ENCODE measurements at regions not wholly inside any gene's neighbourhood (a gene's known extent, or its start where the extent isn't known, plus 50 kb on each side); places are given as distances from the start of the nearest gene placed in this dataset.
A peak's percentile ranks its signal among the peaks of the same experiment; 100 is the strongest.

DNA sequence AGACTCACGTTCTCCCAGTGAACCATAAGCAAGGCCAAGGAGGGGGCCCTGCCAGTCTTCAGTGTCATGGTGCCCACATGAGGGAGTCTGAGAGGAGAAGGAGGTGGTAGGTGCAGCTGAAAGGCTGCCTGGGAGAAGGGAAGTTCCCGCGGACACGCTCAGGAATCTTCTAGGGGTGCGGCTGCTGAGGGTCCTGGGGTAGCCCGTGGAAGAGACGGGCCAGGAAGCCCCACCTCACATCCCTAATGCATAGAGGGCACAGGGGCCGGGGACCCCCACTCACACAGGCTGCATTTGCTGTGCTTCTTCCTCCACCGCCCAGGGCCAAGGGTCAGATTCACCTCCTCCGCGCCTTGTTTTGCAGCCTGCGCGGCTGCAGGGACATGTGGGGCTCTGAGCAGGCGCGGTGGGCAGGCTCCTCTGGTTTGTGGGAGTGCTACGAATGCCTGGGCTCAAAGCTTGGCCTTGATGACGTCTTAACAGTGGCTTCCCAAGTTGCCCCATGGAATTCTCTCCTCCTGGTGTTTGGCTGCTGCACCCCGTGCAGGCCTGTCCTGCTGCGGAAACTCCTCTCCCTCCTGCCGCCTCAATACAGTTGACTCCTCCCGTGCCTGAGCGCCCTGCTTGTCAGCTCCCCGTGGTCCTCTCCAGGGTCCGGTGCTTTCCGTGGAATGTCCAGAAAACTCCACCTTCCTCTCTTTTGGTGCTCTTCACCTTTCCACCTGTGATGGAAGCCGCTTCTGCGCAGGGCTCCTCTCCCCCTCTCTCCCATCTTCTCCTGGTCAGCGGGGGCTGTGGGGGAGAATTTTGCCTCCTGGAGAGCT, 95.7 kb downstream of the VAPA start:
- no peak overlapping the region for H3K27ac ChIP-seq (ENCODE audit: low read depth, low read length)
- no peaks in the 10 kb centered on the region for H3K36me3 Mint-ChIP-seq (ENCODE audit: low read depth, unreplicated experiment)
- no peak overlapping the region for H3K4me3 Mint-ChIP-seq (ENCODE audit: unreplicated experiment)
- H3K9me3 Mint-ChIP-seq (ENCODE audit: unreplicated experiment), result no peaks in the 10 kb centered on the region
- H3K27me3 ChIP-seq (ENCODE audit: insufficient read depth, low read length), result no peaks in the 10 kb centered on the region
- no peak overlapping the region for H3K9ac ChIP-seq (ENCODE audit: low read length)
- H3K4me1 Mint-ChIP-seq (ENCODE audit: low read depth, unreplicated experiment), result peaks cover 2% of the 10 kb centered on the region
- no peaks in the 10 kb centered on the region for H3K36me3 ChIP-seq (ENCODE audit: insufficient read depth, low read length)
- TF ChIP-seq, protein P1, sequence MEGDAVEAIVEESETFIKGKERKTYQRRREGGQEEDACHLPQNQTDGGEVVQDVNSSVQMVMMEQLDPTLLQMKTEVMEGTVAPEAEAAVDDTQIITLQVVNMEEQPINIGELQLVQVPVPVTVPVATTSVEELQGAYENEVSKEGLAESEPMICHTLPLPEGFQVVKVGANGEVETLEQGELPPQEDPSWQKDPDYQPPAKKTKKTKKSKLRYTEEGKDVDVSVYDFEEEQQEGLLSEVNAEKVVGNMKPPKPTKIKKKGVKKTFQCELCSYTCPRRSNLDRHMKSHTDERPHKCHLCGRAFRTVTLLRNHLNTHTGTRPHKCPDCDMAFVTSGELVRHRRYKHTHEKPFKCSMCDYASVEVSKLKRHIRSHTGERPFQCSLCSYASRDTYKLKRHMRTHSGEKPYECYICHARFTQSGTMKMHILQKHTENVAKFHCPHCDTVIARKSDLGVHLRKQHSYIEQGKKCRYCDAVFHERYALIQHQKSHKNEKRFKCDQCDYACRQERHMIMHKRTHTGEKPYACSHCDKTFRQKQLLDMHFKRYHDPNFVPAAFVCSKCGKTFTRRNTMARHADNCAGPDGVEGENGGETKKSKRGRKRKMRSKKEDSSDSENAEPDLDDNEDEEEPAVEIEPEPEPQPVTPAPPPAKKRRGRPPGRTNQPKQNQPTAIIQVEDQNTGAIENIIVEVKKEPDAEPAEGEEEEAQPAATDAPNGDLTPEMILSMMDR (IDR thresholded peaks at IDR 0.05; ENCODE audit: insufficient read depth, low read depth, low read length), result no peak
- TF ChIP-seq EZH2 (IDR thresholded peaks at IDR 0.05; ENCODE audit: insufficient read depth, low read length), result no peak
- H3K27ac Mint-ChIP-seq (ENCODE audit: unreplicated experiment), result no peak overlapping the region
- FAIRE-seq (no peak), DNase-seq (ENCODE audit: low read depth) (no peak)
- no peaks in the 10 kb centered on the region for H3K79me2 ChIP-seq (ENCODE audit: insufficient read depth, low read length)
- H3K4me2 ChIP-seq (ENCODE audit: low read length), result no peak overlapping the region
- no peaks in the 10 kb centered on the region for H4K20me1 ChIP-seq (ENCODE audit: insufficient read depth, low read length)
- H3K4me3 ChIP-seq (ENCODE audit: insufficient read depth, low read depth, low read length), result no peak overlapping the region
- peaks cover 15% of the 10 kb centered on the region for H3K27me3 Mint-ChIP-seq (ENCODE audit: low read depth, unreplicated experiment)
- H2AFZ ChIP-seq (ENCODE audit: low read depth, low read length), result no peak overlapping the region
- peaks cover 12% of the 10 kb centered on the region for H3K4me1 ChIP-seq (ENCODE audit: insufficient read depth, low read length)
- no peaks in the 10 kb centered on the region for H3K9me3 ChIP-seq (ENCODE audit: insufficient read depth, low read depth, low read length)

DNA sequence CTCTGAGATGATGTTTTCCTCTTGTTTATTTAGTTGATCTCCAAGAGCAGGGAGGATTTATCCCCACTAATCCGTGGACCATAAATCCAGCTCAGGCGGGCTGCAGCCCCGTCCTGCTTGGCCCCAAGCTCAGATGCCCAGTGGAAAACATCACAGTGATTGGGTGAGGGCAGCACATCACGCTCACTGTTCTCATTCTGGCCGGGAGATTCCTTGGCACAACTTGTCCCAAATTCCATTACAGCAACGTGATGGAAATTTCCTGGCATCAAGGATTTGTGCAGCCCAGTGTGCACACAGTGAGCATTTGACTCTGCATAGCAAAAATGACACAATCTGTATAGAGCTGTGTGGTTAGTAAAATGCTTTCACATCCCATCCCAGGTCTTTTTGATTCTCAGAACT, 96.8 kb downstream of the VAPA start:
- Mint-ChIP-seq H3K27ac (ENCODE audit: unreplicated experiment) (no peak overlapping the region), H3K36me3 (ENCODE audit: low read depth, unreplicated experiment) (no peaks in the 10 kb centered on the region), H3K27me3 (ENCODE audit: low read depth, unreplicated experiment) (peaks cover 15% of the 10 kb centered on the region), H3K4me3 (ENCODE audit: unreplicated experiment) (no peak overlapping the region), H3K9me3 (ENCODE audit: unreplicated experiment) (no peaks in the 10 kb centered on the region), H3K4me1 (ENCODE audit: low read depth, unreplicated experiment) (peaks cover 11% of the 10 kb centered on the region)
- Histone ChIP-seq H2AFZ (ENCODE audit: low read depth, low read length) (no peak overlapping the region), H3K9ac (ENCODE audit: low read length) (peak overlapping the region; percentile 36), H3K4me3 (ENCODE audit: insufficient read depth, low read depth, low read length) (no peak overlapping the region), H3K79me2 (ENCODE audit: insufficient read depth, low read length) (no peaks in the 10 kb centered on the region), H3K36me3 (ENCODE audit: insufficient read depth, low read length) (no peaks in the 10 kb centered on the region), H3K27ac (ENCODE audit: low read depth, low read length) (peak overlapping the region; percentile 35), H3K4me1 (ENCODE audit: insufficient read depth, low read length) (peaks cover 21% of the 10 kb centered on the region), H3K9me3 (ENCODE audit: insufficient read depth, low read depth, low read length) (no peaks in the 10 kb centered on the region), H4K20me1 (ENCODE audit: insufficient read depth, low read length) (no peaks in the 10 kb centered on the region), H3K27me3 (ENCODE audit: insufficient read depth, low read length) (no peaks in the 10 kb centered on the region), H3K4me2 (ENCODE audit: low read length) (peak overlapping the region; percentile 35)
- DNase-seq (ENCODE audit: low read depth) (peak; percentile 93), FAIRE-seq (peak; percentile 78)
- TF ChIP-seq, protein P1 (IDR thresholded peaks at IDR 0.05; ENCODE audit: insufficient read depth, low read depth, low read length), result no peak
- TF ChIP-seq EZH2 (IDR thresholded peaks at IDR 0.05; ENCODE audit: insufficient read depth, low read length), result no peak

DNA sequence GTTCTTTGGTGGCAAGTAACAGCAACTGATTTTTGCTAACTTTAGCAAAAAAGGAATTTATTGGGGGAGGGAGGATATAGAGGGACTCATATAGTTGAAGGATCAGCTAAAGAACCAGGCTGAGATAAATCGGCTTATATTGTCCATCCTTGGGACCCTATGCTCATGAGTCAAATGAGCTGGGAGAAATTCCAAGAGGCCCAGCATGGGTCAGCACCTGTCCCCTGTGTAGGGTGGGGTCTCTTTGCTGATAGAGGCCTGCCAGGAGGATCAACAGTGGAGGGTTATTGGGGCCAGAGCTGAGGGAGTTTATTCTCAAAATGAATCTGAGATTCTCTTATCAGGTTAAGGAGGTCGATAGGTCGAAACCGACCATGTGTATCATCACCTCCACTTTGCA, 97.2 kb downstream of the VAPA start:
- Mint-ChIP-seq H3K4me3 (ENCODE audit: unreplicated experiment) (no peak overlapping the region), H3K27me3 (ENCODE audit: low read depth, unreplicated experiment) (peaks cover 15% of the 10 kb centered on the region), H3K4me1 (ENCODE audit: low read depth, unreplicated experiment) (peaks cover 14% of the 10 kb centered on the region), H3K27ac (ENCODE audit: unreplicated experiment) (no peak overlapping the region), H3K36me3 (ENCODE audit: low read depth, unreplicated experiment) (no peaks in the 10 kb centered on the region), H3K9me3 (ENCODE audit: unreplicated experiment) (no peaks in the 10 kb centered on the region)
- no peak for DNase-seq (ENCODE audit: low read depth)
- Histone ChIP-seq H3K4me3 (ENCODE audit: insufficient read depth, low read depth, low read length) (no peak overlapping the region), H3K9me3 (ENCODE audit: insufficient read depth, low read depth, low read length) (no peaks in the 10 kb centered on the region), H3K4me2 (ENCODE audit: low read length) (peak overlapping the region; percentile 35), H3K79me2 (ENCODE audit: insufficient read depth, low read length) (no peaks in the 10 kb centered on the region), H3K36me3 (ENCODE audit: insufficient read depth, low read length) (no peaks in the 10 kb centered on the region), H3K4me1 (ENCODE audit: insufficient read depth, low read length) (peaks cover 25% of the 10 kb centered on the region), H3K27me3 (ENCODE audit: insufficient read depth, low read length) (no peaks in the 10 kb centered on the region), H4K20me1 (ENCODE audit: insufficient read depth, low read length) (no peaks in the 10 kb centered on the region), H3K9ac (ENCODE audit: low read length) (peak overlapping the region; percentile 36), H2AFZ (ENCODE audit: low read depth, low read length) (no peak overlapping the region), H3K27ac (ENCODE audit: low read depth, low read length) (peak overlapping the region; percentile 35)
- no peak for TF ChIP-seq EZH2 (IDR thresholded peaks at IDR 0.05; ENCODE audit: insufficient read depth, low read length)
- TF ChIP-seq, protein P1 (IDR thresholded peaks at IDR 0.05; ENCODE audit: insufficient read depth, low read depth, low read length), result no peak
- FAIRE-seq, result no peak

Measured in astrocyte (in vitro differentiated cells and primary cell).